MM.1S (cell line): ENCODE measurements at regions not wholly inside any gene's neighbourhood (a gene's known extent, or its start where the extent isn't known, plus 50 kb on each side); places are given as distances from the start of the nearest gene placed in this dataset.

Experiments used
- DNase-seq: peaks from one replicate; pipeline ENCODE4 v3.0.0-alpha.2; 2015
- H2AFZ ChIP-seq: fragments of 300-600 bp; sonication (generic); 2 replicates; pipeline ENCODE4 v1.6.0; 2016; ENCODE audit warnings: antibody characterized with exemption, low read length
- H3F3A ChIP-seq: fragments of 300-600 bp; sonication (generic); 2 replicates; pipeline ENCODE4 v1.6.1; 2016; ENCODE audit warnings: mild to moderate bottlenecking, antibody characterized with exemption, low read length, moderate library complexity, mixed read lengths; ENCODE audit not compliant: insufficient read depth
- H3K27ac ChIP-seq: fragments of 300-600 bp; sonication (generic); 2 replicates; pipeline ENCODE4 v1.5.1; 2016; ENCODE audit warnings: mild to moderate bottlenecking, low read length
- H3K27me3 ChIP-seq: fragments of 300-600 bp; sonication (generic); replicated peaks from 2 replicates; pipeline ENCODE4 v1.6.0; 2016; ENCODE audit warnings: low read length; ENCODE audit not compliant: insufficient read depth
- H3K36me3 ChIP-seq: fragments of 300-600 bp; sonication (generic); replicated peaks from 2 replicates; pipeline ENCODE4 v1.6.1; 2016; ENCODE audit warnings: mild to moderate bottlenecking, low read length, mixed read lengths; ENCODE audit not compliant: insufficient read depth
- H3K4me1 ChIP-seq: fragments of 300-600 bp; sonication (generic); 2 replicates; pipeline ENCODE4 v1.6.1; 2016; ENCODE audit warnings: low read length, mixed read lengths
- H3K4me2 ChIP-seq: fragments of 300-600 bp; sonication (generic); 2 replicates; pipeline ENCODE4 v1.6.0; 2016; ENCODE audit warnings: low read depth, low read length
- H3K4me3 ChIP-seq: fragments of 300-600 bp; sonication (generic); 2 replicates; pipeline ENCODE4 v1.5.1; 2016; ENCODE audit warnings: low read length, mixed read lengths
- H3K79me2 ChIP-seq: fragments of 300-600 bp; sonication (generic); 2 replicates; pipeline ENCODE4 v1.6.1; 2016; ENCODE audit warnings: mixed run types, low read length, mixed read lengths
- H3K9ac ChIP-seq: fragments of 300-600 bp; sonication (generic); 2 replicates; pipeline ENCODE4 v1.6.1; 2016; ENCODE audit warnings: low read length, mixed read lengths
- H3K9me2 ChIP-seq: fragments of 300-600 bp; sonication (generic); replicated peaks from 2 replicates; pipeline ENCODE4 v1.6.1; 2016; ENCODE audit warnings: mild to moderate bottlenecking, low read length, mixed read lengths; ENCODE audit not compliant: insufficient read depth
- H3K9me3 ChIP-seq: fragments of 300-600 bp; sonication (generic); replicated peaks from 2 replicates; pipeline ENCODE4 v1.6.1; 2016; ENCODE audit warnings: mild to moderate bottlenecking, low read length, mixed read lengths; ENCODE audit not compliant: insufficient read depth
- H4K20me1 ChIP-seq: fragments of 300-600 bp; sonication (generic); 2 replicates; pipeline ENCODE4 v1.6.1; 2016; ENCODE audit warnings: mild to moderate bottlenecking, low read length, moderate library complexity, mixed read lengths; ENCODE audit not compliant: insufficient read depth
- CTCF ChIP-seq: fragments of 300-600 bp; sonication (generic); IDR thresholded peaks from 2 replicates; pipeline ENCODE4 v1.5.1; 2016; ENCODE audit warnings: antibody characterized with exemption, low read length, mixed read lengths
- EZH2 ChIP-seq: fragments of 300-600 bp; sonication (generic); optimal IDR thresholded peaks from 2 replicates; pipeline ENCODE3; 2017; ENCODE audit warnings: low read depth, mild to moderate bottlenecking, antibody characterized with exemption, low read length, mixed read lengths
- EZH2phosphoT487 ChIP-seq: fragments of 300-600 bp; sonication (generic); IDR thresholded peaks from 2 replicates; pipeline ENCODE4 v1.6.1; 2018; ENCODE audit warnings: antibody characterized with exemption, low read length

GRCh38 chr4:96649536-96649935 lies 809.6 kb downstream of the PDHA2 start:
- H2AFZ ChIP-seq = no peak overlapping the region
- no peaks in the 10 kb centered on the region for H3K9me2 ChIP-seq
- H3K4me1 ChIP-seq = no peaks in the 10 kb centered on the region
- TF ChIP-seq EZH2 = no peak
- TF ChIP-seq CTCF = no peak
- TF ChIP-seq EZH2phosphoT487 = no peak
- H3K79me2 ChIP-seq = no peaks in the 10 kb centered on the region
- H4K20me1 ChIP-seq = no peaks in the 10 kb centered on the region
- H3K9me3 ChIP-seq = no peaks in the 10 kb centered on the region
- DNase-seq = peak; percentile 25
- H3F3A ChIP-seq = no peaks in the 10 kb centered on the region
- H3K4me3 ChIP-seq = no peak overlapping the region
- H3K4me2 ChIP-seq = no peak overlapping the region
- H3K36me3 ChIP-seq = no peaks in the 10 kb centered on the region
- no peak overlapping the region for H3K9ac ChIP-seq
- H3K27ac ChIP-seq = no peak overlapping the region
- H3K27me3 ChIP-seq = no peaks in the 10 kb centered on the region

- H3K9ac ChIP-seq = no peak overlapping the region
- H3K9me2 ChIP-seq = no peaks in the 10 kb centered on the region
- H3K9me3 ChIP-seq = no peaks in the 10 kb centered on the region
- no peaks in the 10 kb centered on the region for H3K27me3 ChIP-seq
- no peaks in the 10 kb centered on the region for H4K20me1 ChIP-seq
- H3K27ac ChIP-seq = no peak overlapping the region
- no peaks in the 10 kb centered on the region for H3K79me2 ChIP-seq
- no peaks in the 10 kb centered on the region for H3K4me1 ChIP-seq
- H2AFZ ChIP-seq = no peak overlapping the region
- no peak overlapping the region for H3K4me2 ChIP-seq
- H3F3A ChIP-seq = no peaks in the 10 kb centered on the region
- TF ChIP-seq EZH2phosphoT487 (no peak), CTCF (no peak), EZH2 (no peak)
- H3K36me3 ChIP-seq = no peaks in the 10 kb centered on the region; the same call in 1 of the 2 replicates
- no peak for DNase-seq
- H3K4me3 ChIP-seq = no peak overlapping the region
These were observed 812.3 kb downstream of the PDHA2 start for GRCh38 chr4:96652158-96652557.

GRCh38 chr4:96652821-96653220 lies 812.9 kb downstream of the PDHA2 start:
- Histone ChIP-seq H3K4me1 (no peaks in the 10 kb centered on the region), H3F3A (no peaks in the 10 kb centered on the region), H3K4me2 (no peak overlapping the region), H3K79me2 (no peaks in the 10 kb centered on the region), H3K27me3 (no peaks in the 10 kb centered on the region), H3K27ac (no peak overlapping the region), H3K9me3 (no peaks in the 10 kb centered on the region), H3K9me2 (no peaks in the 10 kb centered on the region), H2AFZ (no peak overlapping the region), H3K4me3 (no peak overlapping the region), H4K20me1 (no peaks in the 10 kb centered on the region), H3K9ac (no peak overlapping the region), H3K36me3 (no peaks in the 10 kb centered on the region; the same call in 1 of the 2 replicates)
- DNase-seq = no peak
- TF ChIP-seq CTCF (no peak), EZH2 (no peak), EZH2phosphoT487 (no peak)

GRCh38 chr4:96654045-96654444 lies 814.2 kb downstream of the PDHA2 start:
- H3K4me2 ChIP-seq = no peak overlapping the region
- H3K4me1 ChIP-seq = no peaks in the 10 kb centered on the region
- no peak overlapping the region for H3K27ac ChIP-seq
- H3F3A ChIP-seq = no peaks in the 10 kb centered on the region
- H3K9me2 ChIP-seq = no peaks in the 10 kb centered on the region
- TF ChIP-seq EZH2phosphoT487 (no peak), EZH2 (no peak), CTCF (no peak)
- H3K79me2 ChIP-seq = no peaks in the 10 kb centered on the region
- no peaks in the 10 kb centered on the region; the same call in 1 of the 2 replicates for H3K36me3 ChIP-seq
- H3K27me3 ChIP-seq = no peaks in the 10 kb centered on the region
- H3K9ac ChIP-seq = no peak overlapping the region
- H2AFZ ChIP-seq = no peak overlapping the region
- no peak overlapping the region for H3K4me3 ChIP-seq
- DNase-seq = no peak
- no peaks in the 10 kb centered on the region for H3K9me3 ChIP-seq
- H4K20me1 ChIP-seq = no peaks in the 10 kb centered on the region
